Colonic mucosa (tissue), 4 donors: ENCODE measurements at regions not wholly inside any gene's neighbourhood (a gene's known extent, or its start where the extent isn't known, plus 50 kb on each side); places are given as distances from the start of the nearest gene placed in this dataset.

Experiments used
- DNase-seq: peaks from one replicate; pipeline ENCODE4 v3.0.0-alpha.2; 2020
- H3K27ac ChIP-seq: fragments of 200-600 bp; one replicate; pipeline ENCODE4 v1.8.0; 2021
- H3K27me3 ChIP-seq: fragments of 200-600 bp; one replicate; pipeline ENCODE4 v1.8.0; 2021
- H3K36me3 ChIP-seq: fragments of 200-600 bp; one replicate; pipeline ENCODE4 v1.8.0; 2021
- H3K4me1 ChIP-seq: fragments of 200-600 bp; one replicate; pipeline ENCODE4 v1.8.0; 2021; ENCODE audit warnings: mild to moderate bottlenecking
- H3K4me3 ChIP-seq: fragments of 200-600 bp; one replicate; pipeline ENCODE4 v1.8.0; 2021
- H3K9ac ChIP-seq, 2 donors: one replicate each; pipeline ENCODE4 v1.7.0; 2013; ENCODE audit warnings: control low read depth in 2 of 2, low read depth in 2 of 2, low read length in 2 of 2
- H3K9me3 ChIP-seq: fragments of 200-600 bp; one replicate; pipeline ENCODE4 v1.8.0; 2021
- CTCF ChIP-seq: fragments of 200-600 bp; IDR thresholded peaks from one replicate; pipeline ENCODE4 v1.8.0; 2022; ENCODE audit warnings: antibody characterized with exemption, mild to moderate bottlenecking
- intact Hi-C: fragments of 100-400 bp; cut with DNase I; formaldehyde crosslinking; loops from one replicate; pipeline ENCODE4 v1.14.1; 2022
- donor health status: healthy.
- donor health status: DM: no; HTN: no; CAD: no.
- donor health status: DM: no; HTN: no; CAD: no.

DNA sequence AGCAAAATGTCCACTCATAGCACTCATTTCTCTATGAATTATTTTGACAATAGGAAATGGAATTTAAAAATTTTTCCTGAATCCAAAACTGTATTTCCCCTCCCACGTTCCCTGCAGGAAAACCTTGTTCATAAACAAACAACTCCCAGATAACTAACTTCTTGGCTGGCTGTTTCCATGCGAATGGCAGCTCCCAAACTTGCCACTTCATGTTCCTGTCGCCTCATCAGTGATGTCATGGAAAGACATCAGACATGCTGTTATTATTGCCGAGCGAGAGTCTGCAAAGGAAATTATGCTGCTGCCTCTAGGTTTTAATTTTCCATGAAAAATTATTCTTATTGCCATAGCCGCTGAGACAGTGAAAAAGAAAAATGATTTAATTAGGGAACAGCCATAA, 117.0 kb upstream of the RIOK3 start:
- Histone ChIP-seq H3K9me3 (no peaks in the 10 kb centered on the region), H3K9ac (no peak overlapping the region), H3K27ac (no peak overlapping the region), H3K27me3 (no peaks in the 10 kb centered on the region), H3K4me3 (no peak overlapping the region), H3K4me1 (no peaks in the 10 kb centered on the region), H3K36me3 (no peaks in the 10 kb centered on the region)
- intact Hi-C loops, result no loop called here
- no peak for DNase-seq
- TF ChIP-seq CTCF, result no peak

DNA sequence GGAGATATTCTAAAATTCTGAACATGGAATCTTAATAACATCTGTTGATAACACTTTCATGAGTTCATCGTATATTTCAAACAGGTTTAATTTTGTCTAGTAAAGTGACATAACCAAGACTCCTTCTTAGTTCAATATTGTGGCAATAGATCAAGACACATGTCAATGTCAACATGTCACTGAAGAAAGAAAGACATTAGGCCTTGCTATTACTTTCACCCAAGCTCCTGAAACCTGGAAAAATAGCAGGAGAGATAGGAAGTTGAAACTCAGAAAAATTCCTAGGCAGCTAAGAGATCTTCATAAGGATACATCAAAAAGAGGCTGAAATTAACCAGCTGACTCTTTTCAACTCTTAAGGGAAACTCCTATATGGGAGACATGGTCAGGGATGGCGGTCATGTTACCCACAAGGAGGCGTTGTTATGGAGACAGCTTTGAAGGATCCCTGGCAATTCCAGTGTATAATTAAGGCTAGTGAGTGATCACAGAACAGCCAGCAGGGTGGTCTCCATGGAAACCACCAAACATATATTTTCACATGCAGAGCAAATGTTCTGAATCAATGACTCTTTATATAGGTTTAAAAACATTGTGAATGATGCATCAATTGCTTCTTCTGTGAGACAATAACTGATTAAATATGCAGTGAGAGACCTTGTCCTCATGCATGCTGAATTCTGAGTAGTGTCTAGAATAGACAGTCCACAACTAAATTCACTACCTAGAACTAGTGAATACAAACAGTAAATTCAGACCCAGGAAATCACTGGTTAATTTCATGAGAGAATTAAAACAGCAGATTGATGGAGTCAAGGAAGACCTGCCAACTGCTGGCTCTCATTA, 115.3 kb upstream of the RIOK3 start:
- Histone ChIP-seq H3K4me1 (no peaks in the 10 kb centered on the region), H3K9ac (no peak overlapping the region), H3K9me3 (no peaks in the 10 kb centered on the region), H3K36me3 (no peaks in the 10 kb centered on the region), H3K27me3 (no peaks in the 10 kb centered on the region), H3K27ac (no peak overlapping the region), H3K4me3 (no peak overlapping the region)
- DNase-seq, result no peak
- intact Hi-C loops, result no loop called here
- no peak for TF ChIP-seq CTCF

GRCh38 chr18:23340661-23341060, 112.4 kb upstream of the RIOK3 start:
- TF ChIP-seq CTCF, result no peak
- Histone ChIP-seq H3K36me3 (no peaks in the 10 kb centered on the region), H3K27ac (no peak overlapping the region), H3K4me3 (no peak overlapping the region), H3K9me3 (no peaks in the 10 kb centered on the region), H3K27me3 (no peaks in the 10 kb centered on the region), H3K9ac (no peak overlapping the region), H3K4me1 (no peaks in the 10 kb centered on the region)
- no peak for DNase-seq
- intact Hi-C loops, result no loop called here

DNA sequence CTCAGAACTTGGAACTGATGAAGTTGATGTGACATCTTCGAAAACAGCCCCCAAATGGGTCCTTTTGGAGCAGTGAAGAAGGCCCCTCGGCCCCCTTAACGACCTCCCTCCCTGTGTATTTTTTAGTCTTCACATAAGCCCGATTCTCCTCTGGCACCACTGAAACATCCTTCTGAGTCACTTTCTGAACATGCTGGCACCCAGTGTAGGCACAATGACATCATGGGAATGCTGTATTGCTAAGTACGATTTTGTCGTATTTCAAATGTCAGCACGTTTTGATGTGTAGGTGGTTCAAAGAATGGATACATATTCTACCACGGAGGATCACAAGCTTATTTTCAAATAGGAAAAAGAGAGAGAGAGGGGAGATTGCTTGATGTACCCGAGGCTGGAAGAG, 111.7 kb upstream of the RIOK3 start:
- no peak overlapping the region for H3K27ac ChIP-seq
- DNase-seq, result no peak
- TF ChIP-seq CTCF, result no peak
- intact Hi-C loops, result no loop called here
- H3K4me1 ChIP-seq, result no peaks in the 10 kb centered on the region
- no peaks in the 10 kb centered on the region for H3K9me3 ChIP-seq
- no peak overlapping the region for H3K9ac ChIP-seq
- no peak overlapping the region for H3K4me3 ChIP-seq
- H3K27me3 ChIP-seq, result no peaks in the 10 kb centered on the region
- H3K36me3 ChIP-seq, result no peaks in the 10 kb centered on the region

GRCh38 chr18:23341983-23342382, 111.1 kb upstream of the RIOK3 start:
- Histone ChIP-seq H3K4me1 (no peaks in the 10 kb centered on the region), H3K4me3 (no peak overlapping the region), H3K27me3 (no peaks in the 10 kb centered on the region), H3K36me3 (no peaks in the 10 kb centered on the region), H3K9me3 (no peaks in the 10 kb centered on the region), H3K9ac (no peak overlapping the region), H3K27ac (no peak overlapping the region)
- intact Hi-C loops, result no loop called here
- DNase-seq, result no peak
- no peak for TF ChIP-seq CTCF
